ENCODE measurements at regions not wholly inside any gene's neighbourhood (a gene's known extent, or its start where the extent isn't known, plus 50 kb on each side); places are given as distances from the start of the nearest gene placed in this dataset.

GRCh38 chr11:95586155-95586554 is 203.4 kb downstream of the FAM76B start:
- no peak overlapping the region for H3K4me3 ChIP-seq
- no peaks in the 10 kb centered on the region for H3K9me3 ChIP-seq
- H3K27ac ChIP-seq, result no peak overlapping the region
- no peaks in the 10 kb centered on the region for H3K27me3 ChIP-seq
- H3K36me3 ChIP-seq, result no peaks in the 10 kb centered on the region
- no peak for DNase-seq (ENCODE audit: low spot score in 2 of 2)
- 80% methylated on average over 1 of the region's 1 CpG for WGBS
- no peaks in the 10 kb centered on the region for H3K4me1 ChIP-seq
- TF ChIP-seq POLR2A (IDR thresholded peaks at IDR 0.05) (no peak), CTCF (IDR thresholded peaks at IDR 0.05) (no peak), EP300 (IDR thresholded peaks at IDR 0.05) (no peak), POLR2AphosphoS5 (IDR thresholded peaks at IDR 0.05) (no peak)

GRCh38 chr11:95585752-95586077 is 203.9 kb downstream of the FAM76B start:
- H3K4me3 ChIP-seq, result no peak overlapping the region
- 60% methylated on average over 4 of the region's 4 CpGs for WGBS
- DNase-seq (ENCODE audit: low spot score in 2 of 2), result no peak

GRCh38 chr11:95585069-95585751 is 204.4 kb downstream of the FAM76B start:
- TF ChIP-seq CTCF (IDR thresholded peaks at IDR 0.05) (no peak), POLR2AphosphoS5 (IDR thresholded peaks at IDR 0.05) (no peak), POLR2A (IDR thresholded peaks at IDR 0.05) (no peak), EP300 (IDR thresholded peaks at IDR 0.05) (no peak)
- WGBS, result 95% methylated on average over 3 of the region's 3 CpGs

More at GRCh38 chr11:95585752-95586077, 203.9 kb downstream of the FAM76B start:
- H3K27me3 ChIP-seq, result no peaks in the 10 kb centered on the region
- no peak for TF ChIP-seq EP300 (IDR thresholded peaks at IDR 0.05)
- no peak for TF ChIP-seq CTCF (IDR thresholded peaks at IDR 0.05)
- no peak for TF ChIP-seq POLR2A (IDR thresholded peaks at IDR 0.05)
- no peak for TF ChIP-seq POLR2AphosphoS5 (IDR thresholded peaks at IDR 0.05)
- no peaks in the 10 kb centered on the region for H3K36me3 ChIP-seq
- no peaks in the 10 kb centered on the region for H3K9me3 ChIP-seq
- H3K27ac ChIP-seq, result no peak overlapping the region
- no peaks in the 10 kb centered on the region for H3K4me1 ChIP-seq

GRCh38 chr11:95584589-95584988 is 205.0 kb downstream of the FAM76B start:
- Histone ChIP-seq H3K36me3 (no peaks in the 10 kb centered on the region), H3K4me1 (no peaks in the 10 kb centered on the region), H3K27me3 (no peaks in the 10 kb centered on the region), H3K27ac (no peak overlapping the region), H3K4me3 (no peak overlapping the region), H3K9me3 (no peaks in the 10 kb centered on the region)
- no peak for TF ChIP-seq POLR2A (IDR thresholded peaks at IDR 0.05)
- no peak for TF ChIP-seq CTCF (IDR thresholded peaks at IDR 0.05)
- no peak for TF ChIP-seq POLR2AphosphoS5 (IDR thresholded peaks at IDR 0.05)
- TF ChIP-seq EP300 (IDR thresholded peaks at IDR 0.05), result no peak
- no peak for DNase-seq (ENCODE audit: low spot score in 2 of 2)
- WGBS, result 82% methylated on average over 2 of the region's 2 CpGs

More at GRCh38 chr11:95585069-95585751, 204.4 kb downstream of the FAM76B start:
- Histone ChIP-seq H3K27me3 (no peaks in the 10 kb centered on the region), H3K9me3 (no peaks in the 10 kb centered on the region), H3K36me3 (no peaks in the 10 kb centered on the region), H3K4me3 (no peak overlapping the region), H3K27ac (no peak overlapping the region), H3K4me1 (no peaks in the 10 kb centered on the region)
- DNase-seq (ENCODE audit: low spot score in 2 of 2), result no peak

- WGBS, result 64% methylated on average over 3 of the region's 3 CpGs
- H3K36me3 ChIP-seq, result no peaks in the 10 kb centered on the region
- H3K27ac ChIP-seq, result no peak overlapping the region
- no peaks in the 10 kb centered on the region for H3K4me1 ChIP-seq
- no peaks in the 10 kb centered on the region for H3K27me3 ChIP-seq
- no peaks in the 10 kb centered on the region for H3K9me3 ChIP-seq
- DNase-seq (ENCODE audit: low spot score in 2 of 2), result no peak
- TF ChIP-seq POLR2A (IDR thresholded peaks at IDR 0.05) (no peak), POLR2AphosphoS5 (IDR thresholded peaks at IDR 0.05) (no peak), EP300 (IDR thresholded peaks at IDR 0.05) (no peak), CTCF (IDR thresholded peaks at IDR 0.05) (no peak)
- no peak overlapping the region for H3K4me3 ChIP-seq
Measured at GRCh38 chr11:95584180-95584579, 205.4 kb downstream of the FAM76B start.
